Heart right ventricle (tissue), 16 donors: ENCODE measurements at regions not wholly inside any gene's neighbourhood (a gene's known extent, or its start where the extent isn't known, plus 50 kb on each side); places are given as distances from the start of the nearest gene placed in this dataset.

Experiments used
- ATAC-seq, 8 donors: fragments of 200-7000 bp; cut with Tn5 transposase; one replicate each; pipeline ENCODE4 v1.9.1; 2020; ENCODE audit warnings: mild to moderate bottlenecking in 8 of 8, moderate library complexity in 8 of 8, moderate number of reproducible peaks in 1 of 8
- DNase-seq, 2 donors: peaks; one replicate each; pipeline ENCODE4 v3.0.0-alpha.2; 2020
- H3K27ac ChIP-seq, 10 donors: fragments of 200-600 bp; sonication (generic) in 2 of 10; one replicate each; pipeline versions ENCODE4 v1.5.0 to v1.8.0; 2020 to 2022; ENCODE audit warnings: mild to moderate bottlenecking in 3 of 10
- H3K27me3 ChIP-seq, 7 donors: fragments of 200-600 bp; one replicate each; pipeline ENCODE4 v1.8.0; 2021 to 2022; ENCODE audit warnings: mild to moderate bottlenecking in 2 of 7
- H3K36me3 ChIP-seq, 9 donors: fragments of 200-600 bp; sonication (generic) in 1 of 9; one replicate each; pipeline versions ENCODE4 v1.5.0 to v1.8.0; 2020 to 2022; ENCODE audit warnings: mild to moderate bottlenecking in 2 of 9
- H3K4me1 ChIP-seq, 9 donors: fragments of 200-600 bp; sonication (generic) in 1 of 9; one replicate each; pipeline versions ENCODE4 v1.5.0 to v1.8.0; 2020 to 2022; ENCODE audit warnings: mild to moderate bottlenecking in 4 of 9
- H3K4me3 ChIP-seq, 10 donors: fragments of 200-600 bp; sonication (generic) in 2 of 10; one replicate each; pipeline versions ENCODE4 v1.5.0 to v1.8.0; 2020 to 2022; ENCODE audit warnings: mild to moderate bottlenecking in 7 of 10, moderate library complexity in 2 of 10
- H3K9me3 ChIP-seq, 11 donors: fragments of 200-600 bp in 10 of 11; sonication (generic) in 2 of 11; one replicate each; pipeline versions ENCODE4 v1.5.0 to v1.8.0; 2013 to 2022; ENCODE audit warnings: mild to moderate bottlenecking in 2 of 11, control low read depth in 1 of 11, moderate library complexity in 1 of 11
- WGBS, 2 donors: extraction: QIAGEN DNeasy Blood & Tissue Kit; methylation state at CpG; one replicate each; pipeline ENCODE4 v1.1.7; 2013; ENCODE audit warnings: inconsistent platforms in 1 of 2; 5-methylcytosine and 5-hydroxymethylcytosine counted together
- intact Hi-C, 10 donors: fragments of 100-400 bp; cut with DNase I; formaldehyde crosslinking; loops; one replicate each; pipeline versions ENCODE4 v1.11.1 to v1.14.2; 2022
- TF ChIP-seq, protein P1 (sequence below), 9 donors: fragments of 200-600 bp; sonication (generic) in 2 of 9; IDR thresholded peaks; one replicate each; pipeline versions ENCODE4 v1.5.0 to v1.8.0; 2021 to 2022; ENCODE audit warnings: antibody characterized with exemption in 9 of 9, mild to moderate bottlenecking in 5 of 9, moderate library complexity in 1 of 9
- donor health status: Arrhythmogenic right ventricular cardiomyopathy.
- donor health status: ischemic (EF 13 %, LVEDD 7.1; RV severe dilation, severe dysfunction).
- donor health status: healthy with polysubstance abuse.
- donor health status: DM: no; HTN: yes; CAD: no.
- donor health status: DM: no; HTN: no; CAD: no.
- donor health status: ischemic (EF 25% LVEDD 6.9; RV normal size, moderate dysfunction).
- donor health status: ischemic (EF 25% LVEDD 5.7; RV mildly dilated, moderate dysfunction).
- donor health status: healthy.
- donor health status: DM: yes; HTN: yes; CAD: no.
- donor health status: Ischemic cardiomyopathy.
- donor health status: ischemic (EF 35%, LVEDD 5.7; RV mildly dilated, moderate dysfunction).
- donor health status: nonischemic (EF 11% LVEDD 7.7; RV severe dilation, severe dysfunction).
- donor health status: DM: yes; HTN: yes; CAD: no.
- donor health status: PGD.
- donor health status: ischemic (EF 29% LVEDD 5.4; RV normal size, mild dysfunction).
- donor health status: nonischemic (EF 23%, LVEDD 6.1; RV moderate dilation, normal function).

GRCh38 chr13:38563739-38564138 lies 123.1 kb upstream of the FREM2 start:
- no peak overlapping the region for H3K27ac ChIP-seq
- no peaks in the 10 kb centered on the region for H3K9me3 ChIP-seq
- H3K4me3 ChIP-seq = no peak overlapping the region
- intact Hi-C loops = no loop called here
- no peaks in the 10 kb centered on the region for H3K27me3 ChIP-seq
- 91 to 93% methylated on average over 2 of the region's 2 CpGs for WGBS, 2 donors
- no peaks in the 10 kb centered on the region for H3K36me3 ChIP-seq
- ATAC-seq = no peak
- DNase-seq = no peak
- no peaks in the 10 kb centered on the region for H3K4me1 ChIP-seq
- TF ChIP-seq, protein P1, sequence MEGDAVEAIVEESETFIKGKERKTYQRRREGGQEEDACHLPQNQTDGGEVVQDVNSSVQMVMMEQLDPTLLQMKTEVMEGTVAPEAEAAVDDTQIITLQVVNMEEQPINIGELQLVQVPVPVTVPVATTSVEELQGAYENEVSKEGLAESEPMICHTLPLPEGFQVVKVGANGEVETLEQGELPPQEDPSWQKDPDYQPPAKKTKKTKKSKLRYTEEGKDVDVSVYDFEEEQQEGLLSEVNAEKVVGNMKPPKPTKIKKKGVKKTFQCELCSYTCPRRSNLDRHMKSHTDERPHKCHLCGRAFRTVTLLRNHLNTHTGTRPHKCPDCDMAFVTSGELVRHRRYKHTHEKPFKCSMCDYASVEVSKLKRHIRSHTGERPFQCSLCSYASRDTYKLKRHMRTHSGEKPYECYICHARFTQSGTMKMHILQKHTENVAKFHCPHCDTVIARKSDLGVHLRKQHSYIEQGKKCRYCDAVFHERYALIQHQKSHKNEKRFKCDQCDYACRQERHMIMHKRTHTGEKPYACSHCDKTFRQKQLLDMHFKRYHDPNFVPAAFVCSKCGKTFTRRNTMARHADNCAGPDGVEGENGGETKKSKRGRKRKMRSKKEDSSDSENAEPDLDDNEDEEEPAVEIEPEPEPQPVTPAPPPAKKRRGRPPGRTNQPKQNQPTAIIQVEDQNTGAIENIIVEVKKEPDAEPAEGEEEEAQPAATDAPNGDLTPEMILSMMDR (IDR thresholded peaks at IDR 0.05) = no peak

GRCh38 chr13:38564256-38565150 lies 122.4 kb upstream of the FREM2 start:
- 80 to 83% methylated on average over 7 of the region's 7 CpGs for WGBS, 2 donors
- DNase-seq = no peak
- no peak for ATAC-seq
- Histone ChIP-seq H3K27me3 (no peaks in the 10 kb centered on the region), H3K4me3 (no peak overlapping the region), H3K9me3 (no peaks in the 10 kb centered on the region), H3K36me3 (no peaks in the 10 kb centered on the region), H3K27ac (no peak overlapping the region), H3K4me1 (no peaks in the 10 kb centered on the region)
- TF ChIP-seq, protein P1 (IDR thresholded peaks at IDR 0.05) = no peak
- intact Hi-C loops = no loop called here

DNA sequence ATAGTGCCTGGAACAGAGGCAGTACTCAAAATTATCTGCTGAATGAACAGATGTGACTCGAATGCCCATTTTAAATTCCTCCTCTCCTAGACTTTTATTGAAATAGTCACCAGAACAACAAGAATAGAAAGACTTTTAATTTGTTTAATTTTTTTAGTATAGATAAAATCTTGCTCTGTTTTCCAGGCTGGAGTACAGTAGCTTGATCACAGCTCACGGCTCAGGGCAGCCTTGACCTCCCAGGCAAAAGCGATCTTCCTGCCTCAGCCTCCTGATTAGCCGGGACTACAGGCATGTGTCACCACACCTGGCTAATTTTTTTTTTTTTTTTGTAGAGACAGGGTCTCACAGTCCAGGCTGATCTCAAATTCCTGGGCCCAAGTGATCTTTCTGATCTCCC lies 120.9 kb upstream of the FREM2 start:
- no peak for ATAC-seq
- Histone ChIP-seq H3K4me3 (no peak overlapping the region), H3K27me3 (no peaks in the 10 kb centered on the region), H3K9me3 (peaks cover 0 to 7% (median 3%) of the 10 kb centered on the region in 11 donors), H3K36me3 (no peaks in the 10 kb centered on the region), H3K27ac (no peak overlapping the region), H3K4me1 (no peaks in the 10 kb centered on the region)
- no peak for DNase-seq
- TF ChIP-seq, protein P1 (IDR thresholded peaks at IDR 0.05) = no peak
- intact Hi-C loops = no loop called here
- 74 to 80% methylated on average over 4 of the region's 4 CpGs for WGBS, 2 donors

DNA sequence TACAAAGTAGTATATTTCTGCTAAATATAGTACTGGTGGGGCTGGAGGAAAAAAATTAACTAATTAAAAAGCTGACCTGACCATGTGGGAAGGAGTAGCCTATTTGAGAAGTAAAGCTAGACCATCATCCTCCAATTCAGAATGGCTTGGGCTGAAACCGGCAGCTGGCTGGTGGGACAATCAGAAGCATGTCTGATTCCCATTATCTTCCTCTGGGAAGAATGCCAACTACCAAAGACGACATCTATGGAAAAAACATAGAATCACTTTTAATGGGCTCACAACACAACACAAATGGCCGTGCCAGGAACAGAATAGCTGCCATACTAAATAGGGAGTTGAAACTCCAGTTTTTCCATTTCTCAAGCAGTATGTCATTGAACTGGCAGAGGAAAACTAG lies 120.4 kb upstream of the FREM2 start:
- DNase-seq (no peak), ATAC-seq (no peak)
- whole genome bisulfite sequencing, 2 donors = 25 to 30% methylated on average over 3 of the region's 3 CpGs
- Histone ChIP-seq H3K27ac (no peak overlapping the region), H3K9me3 (peaks cover 0 to 12% (median 3%) of the 10 kb centered on the region in 11 donors), H3K4me3 (no peak overlapping the region), H3K36me3 (no peaks in the 10 kb centered on the region), H3K27me3 (no peaks in the 10 kb centered on the region), H3K4me1 (no peaks in the 10 kb centered on the region)
- intact Hi-C loops = no loop called here
- TF ChIP-seq, protein P1 (IDR thresholded peaks at IDR 0.05) = no peak
